D721Med (cell line): ENCODE measurements at regions not wholly inside any gene's neighbourhood (a gene's known extent, or its start where the extent isn't known, plus 50 kb on each side); places are given as distances from the start of the nearest gene placed in this dataset.

Source experiments
- DNase-seq: peaks from one replicate; pipeline ENCODE4 v3.0.0; 2011; ENCODE audit warnings: low spot score; ENCODE audit not compliant: insufficient read length
- FAIRE-seq: peaks from 2 replicates; lab custom pipeline; 2011; peaks lifted over from hg19 to GRCh38; lab: Jason Lieb, UNC
- TF ChIP-seq, protein P1 (sequence below): IDR thresholded peaks from 2 replicates; pipeline ENCODE4 v1.5.1; 2012; ENCODE audit warnings: mild to moderate bottlenecking, control low read depth; ENCODE audit not compliant: insufficient read depth; ENCODE audit errors: missing control alignments

DNA sequence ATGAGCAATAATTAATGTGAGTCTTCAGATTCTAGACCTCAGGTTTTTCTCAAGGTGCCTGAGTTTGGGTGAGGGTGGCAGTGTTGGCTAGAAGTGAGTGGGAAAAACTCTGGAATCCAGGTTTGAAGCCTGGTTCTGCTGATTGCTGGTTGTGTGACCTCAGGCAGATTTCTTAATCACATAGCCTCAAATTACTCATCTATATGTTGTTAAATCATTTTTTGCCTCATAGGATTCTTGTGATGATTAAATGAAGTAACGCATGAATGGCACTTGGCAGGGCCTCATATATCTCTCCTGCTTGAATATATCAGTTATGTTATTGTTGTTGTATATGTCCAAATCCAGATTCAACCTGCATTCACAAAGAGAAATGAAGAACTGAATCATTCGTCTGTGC, 60.5 kb downstream of the NR2F2 start:
- DNase-seq (no peak), FAIRE-seq (no peak)
- TF ChIP-seq, protein P1, sequence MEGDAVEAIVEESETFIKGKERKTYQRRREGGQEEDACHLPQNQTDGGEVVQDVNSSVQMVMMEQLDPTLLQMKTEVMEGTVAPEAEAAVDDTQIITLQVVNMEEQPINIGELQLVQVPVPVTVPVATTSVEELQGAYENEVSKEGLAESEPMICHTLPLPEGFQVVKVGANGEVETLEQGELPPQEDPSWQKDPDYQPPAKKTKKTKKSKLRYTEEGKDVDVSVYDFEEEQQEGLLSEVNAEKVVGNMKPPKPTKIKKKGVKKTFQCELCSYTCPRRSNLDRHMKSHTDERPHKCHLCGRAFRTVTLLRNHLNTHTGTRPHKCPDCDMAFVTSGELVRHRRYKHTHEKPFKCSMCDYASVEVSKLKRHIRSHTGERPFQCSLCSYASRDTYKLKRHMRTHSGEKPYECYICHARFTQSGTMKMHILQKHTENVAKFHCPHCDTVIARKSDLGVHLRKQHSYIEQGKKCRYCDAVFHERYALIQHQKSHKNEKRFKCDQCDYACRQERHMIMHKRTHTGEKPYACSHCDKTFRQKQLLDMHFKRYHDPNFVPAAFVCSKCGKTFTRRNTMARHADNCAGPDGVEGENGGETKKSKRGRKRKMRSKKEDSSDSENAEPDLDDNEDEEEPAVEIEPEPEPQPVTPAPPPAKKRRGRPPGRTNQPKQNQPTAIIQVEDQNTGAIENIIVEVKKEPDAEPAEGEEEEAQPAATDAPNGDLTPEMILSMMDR: no peak

DNA sequence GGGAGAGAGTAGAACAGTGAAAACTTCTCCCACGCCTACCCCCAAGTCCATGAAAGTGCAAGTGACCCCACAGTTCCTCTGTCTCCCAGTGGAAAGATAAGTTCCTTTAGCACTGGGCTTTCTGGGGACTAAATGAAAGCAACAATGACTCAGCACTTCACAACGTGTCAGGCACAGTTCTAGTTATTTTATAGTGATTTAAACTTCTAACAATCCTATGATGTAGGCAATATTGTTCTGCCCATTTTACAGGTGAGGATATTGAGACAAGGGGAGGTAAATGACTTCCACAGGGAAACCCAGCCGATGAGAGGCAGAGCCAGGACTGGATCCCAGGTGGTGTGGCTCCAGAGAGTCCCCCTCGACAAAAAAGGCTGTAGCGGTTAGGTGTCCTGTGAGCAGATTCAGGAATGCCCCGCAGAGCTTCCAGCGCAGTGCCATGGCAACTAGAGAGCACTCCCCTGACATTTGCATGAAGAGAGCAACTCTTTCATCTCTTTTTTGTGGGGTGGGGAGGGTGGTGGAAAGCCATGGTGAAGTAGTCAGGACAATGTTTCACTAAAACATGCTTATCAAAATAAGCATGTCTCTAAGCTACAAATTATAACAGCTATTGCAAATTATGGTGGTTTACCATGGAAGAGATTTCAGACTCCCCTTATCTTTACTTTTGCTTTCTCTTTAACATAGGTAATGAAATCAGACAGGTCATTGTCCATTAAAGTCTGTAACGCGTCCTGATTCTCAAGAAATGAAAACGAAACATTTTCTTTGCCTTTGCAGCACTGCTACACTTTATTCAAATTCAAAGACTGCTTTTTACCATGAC, 62.1 kb downstream of the NR2F2 start:
- TF ChIP-seq, protein P1: no peak
- FAIRE-seq (no peak), DNase-seq (no peak)

DNA sequence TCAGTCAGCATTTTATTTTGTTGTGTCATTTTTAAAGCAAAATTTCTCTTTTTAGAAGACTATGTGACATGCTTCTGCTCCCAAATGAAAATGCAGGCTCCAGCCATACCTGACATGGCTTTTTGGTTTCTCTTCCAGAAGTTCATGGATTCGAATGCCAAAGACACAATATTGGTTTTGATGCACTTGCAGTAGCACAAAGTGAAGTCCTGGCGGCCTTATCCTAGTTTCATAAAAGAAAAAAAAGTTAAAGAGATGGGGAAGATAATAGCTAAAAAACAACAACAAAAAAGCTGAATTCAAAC, 62.7 kb downstream of the NR2F2 start:
- FAIRE-seq: no peak
- DNase-seq: no peak
- TF ChIP-seq, protein P1: no peak

DNA sequence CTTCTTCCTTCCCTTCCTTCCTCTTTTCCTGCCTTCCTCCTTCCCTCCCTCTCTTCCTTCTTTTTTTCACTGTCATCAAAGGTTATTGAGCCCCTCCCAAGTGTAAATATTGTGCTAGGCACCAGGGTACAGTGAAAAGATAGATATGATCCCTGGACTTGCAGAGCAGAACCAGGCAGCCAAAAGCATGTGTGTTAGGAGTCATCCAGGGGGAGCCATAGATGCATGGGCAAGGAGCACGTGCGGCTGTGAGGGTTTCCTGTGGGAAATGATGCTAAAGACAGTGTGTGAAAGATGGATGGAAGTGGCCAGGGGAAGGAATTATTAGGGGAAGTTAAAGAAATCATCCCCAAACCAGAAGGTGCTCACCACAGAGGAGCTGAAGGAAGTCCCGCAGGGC, 65.2 kb downstream of the NR2F2 start:
- no peak for FAIRE-seq
- no peak for DNase-seq
- TF ChIP-seq, protein P1: no peak

DNA sequence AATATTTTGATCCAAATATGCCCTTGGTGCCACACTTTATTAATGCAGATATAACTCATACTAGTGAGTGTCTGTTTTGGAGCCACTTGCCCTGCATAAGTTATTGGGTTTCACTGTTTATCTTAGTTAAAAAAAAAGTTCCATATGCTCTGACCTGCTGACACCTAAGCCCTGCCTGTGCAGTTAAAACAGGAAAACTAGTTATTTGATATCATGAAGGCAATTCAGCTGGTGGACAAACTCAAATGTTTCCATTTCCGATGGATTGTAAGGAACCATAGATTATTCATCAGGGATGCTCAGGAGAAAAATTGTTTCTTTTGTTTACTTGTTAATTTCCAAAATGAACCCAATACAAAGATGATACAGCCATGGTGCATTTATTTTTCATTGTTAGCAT, 68.3 kb downstream of the NR2F2 start:
- FAIRE-seq (no peak), DNase-seq (no peak)
- TF ChIP-seq, protein P1: no peak

DNA sequence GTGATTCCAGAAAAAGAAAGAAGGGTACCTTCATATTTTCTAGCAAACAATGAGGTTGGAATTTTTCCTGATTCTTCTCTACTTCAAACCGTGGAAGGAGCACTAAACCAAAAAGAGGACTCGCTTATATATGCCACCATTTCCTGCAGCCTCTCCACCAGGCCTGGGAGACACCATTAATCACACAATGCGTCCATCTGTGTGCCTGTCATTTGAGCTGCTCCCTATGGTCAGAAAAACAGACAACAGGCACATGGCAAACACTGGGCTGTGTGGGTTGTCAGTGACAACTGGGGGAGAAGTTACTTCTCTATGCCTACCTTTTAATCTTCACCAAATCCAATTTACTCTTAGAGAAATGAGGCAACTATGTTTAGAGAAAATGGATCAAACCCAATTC, 71.9 kb downstream of the NR2F2 start:
- DNase-seq (no peak), FAIRE-seq (no peak)
- TF ChIP-seq, protein P1: no peak

DNA sequence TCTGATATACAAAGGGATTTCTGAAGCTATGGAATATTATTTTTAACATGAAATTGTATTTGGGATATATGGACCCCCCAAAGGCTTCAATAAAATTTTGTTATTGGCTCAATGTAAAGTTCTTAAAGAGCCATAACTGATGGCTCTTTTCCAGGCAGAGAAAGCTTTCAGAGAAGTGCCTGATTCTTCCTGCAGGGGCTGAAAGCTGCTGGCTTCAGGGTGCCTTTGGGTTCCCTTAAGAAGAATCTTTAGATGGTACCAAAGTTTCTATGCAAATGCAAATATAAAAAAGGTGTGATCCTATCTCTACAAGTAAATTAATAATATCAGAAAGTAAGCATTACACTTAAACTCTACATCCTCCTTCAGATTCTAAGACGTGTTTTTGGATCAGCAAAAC, 72.6 kb downstream of the NR2F2 start:
- FAIRE-seq (no peak), DNase-seq (no peak)
- TF ChIP-seq, protein P1: no peak
